ENCODE measurements at regions not wholly inside any gene's neighbourhood (a gene's known extent, or its start where the extent isn't known, plus 50 kb on each side); places are given as distances from the start of the nearest gene placed in this dataset.

GRCh38 chr12:87185367-87185766 lies 843.8 kb downstream of the C12orf50 start:
- no peak for TF ChIP-seq CTCF (IDR thresholded peaks at IDR 0.05)
- no peaks in the 10 kb centered on the region for H3K4me1 ChIP-seq (ENCODE audit: control insufficient read depth, insufficient read depth, low read length)
- H3K27ac Mint-ChIP-seq = no peak overlapping the region
- H3K9me3 Mint-ChIP-seq = peaks cover 7 to 18% of the 10 kb centered on the region in 2 donors
- no peak overlapping the region for H3K27ac ChIP-seq (ENCODE audit: low read length)
- H3K9me3 ChIP-seq (ENCODE audit: control insufficient read depth, insufficient read depth, low read length) = peaks cover 3% of the 10 kb centered on the region
- no peak for DNase-seq
- H3K36me3 Mint-ChIP-seq = no peaks in the 10 kb centered on the region
- intact Hi-C loops (cut with micrococcal nuclease) = no loop called here
- no peaks in the 10 kb centered on the region for H3K4me1 Mint-ChIP-seq
- no peak overlapping the region for H3K4me3 ChIP-seq (ENCODE audit: low read length)
- H3K27me3 ChIP-seq (ENCODE audit: control insufficient read depth, insufficient read depth, low read length) = no peaks in the 10 kb centered on the region
- no peaks in the 10 kb centered on the region for H3K36me3 ChIP-seq (ENCODE audit: control insufficient read depth, insufficient read depth, low read length)
- 92% methylated on average over 3 of the region's 5 CpGs for WGBS (ENCODE audit: insufficient coverage)
- H3K4me3 Mint-ChIP-seq = no peak overlapping the region
- ATAC-seq = no peak
- no peaks in the 10 kb centered on the region for H3K27me3 Mint-ChIP-seq (ENCODE audit: low read depth in 2 of 2)

GRCh38 chr12:87182696-87183233 lies 846.4 kb downstream of the C12orf50 start:
- Histone ChIP-seq H3K9me3 (ENCODE audit: control insufficient read depth, insufficient read depth, low read length) (peaks cover 3% of the 10 kb centered on the region), H3K27me3 (ENCODE audit: control insufficient read depth, insufficient read depth, low read length) (no peaks in the 10 kb centered on the region), H3K36me3 (ENCODE audit: control insufficient read depth, insufficient read depth, low read length) (no peaks in the 10 kb centered on the region), H3K27ac (ENCODE audit: low read length) (no peak overlapping the region), H3K4me3 (ENCODE audit: low read length) (no peak overlapping the region), H3K4me1 (ENCODE audit: control insufficient read depth, insufficient read depth, low read length) (no peaks in the 10 kb centered on the region)
- intact Hi-C loops (cut with micrococcal nuclease) = no loop called here
- H3K27ac Mint-ChIP-seq = no peak overlapping the region
- no peak for ATAC-seq
- TF ChIP-seq CTCF (IDR thresholded peaks at IDR 0.05) = no peak
- H3K36me3 Mint-ChIP-seq = no peaks in the 10 kb centered on the region
- no peak for DNase-seq
- H3K4me3 Mint-ChIP-seq = no peak overlapping the region
- WGBS (ENCODE audit: insufficient coverage) = 82% methylated on average over 5 of the region's 5 CpGs
- no peaks in the 10 kb centered on the region for H3K4me1 Mint-ChIP-seq
- H3K27me3 Mint-ChIP-seq (ENCODE audit: low read depth in 2 of 2) = no peaks in the 10 kb centered on the region
- peaks cover 7 to 18% of the 10 kb centered on the region in 2 donors for H3K9me3 Mint-ChIP-seq

- H3K27ac Mint-ChIP-seq = no peak overlapping the region
- no peak overlapping the region for H3K4me3 Mint-ChIP-seq
- peaks cover 11% of the 10 kb centered on the region for H3K9me3 ChIP-seq (ENCODE audit: control insufficient read depth, insufficient read depth, low read length)
- no peak overlapping the region for H3K4me3 ChIP-seq (ENCODE audit: low read length)
- intact Hi-C loops (cut with micrococcal nuclease) = no loop called here
- no peaks in the 10 kb centered on the region for H3K4me1 Mint-ChIP-seq
- H3K27me3 Mint-ChIP-seq (ENCODE audit: low read depth in 2 of 2) = no peaks in the 10 kb centered on the region
- no peak overlapping the region for H3K27ac ChIP-seq (ENCODE audit: low read length)
- no peaks in the 10 kb centered on the region for H3K4me1 ChIP-seq (ENCODE audit: control insufficient read depth, insufficient read depth, low read length)
- H3K36me3 ChIP-seq (ENCODE audit: control insufficient read depth, insufficient read depth, low read length) = no peaks in the 10 kb centered on the region
- TF ChIP-seq CTCF (IDR thresholded peaks at IDR 0.05) = no peak
- peaks cover 14 to 39% of the 10 kb centered on the region in 2 donors for H3K9me3 Mint-ChIP-seq
- no peaks in the 10 kb centered on the region for H3K27me3 ChIP-seq (ENCODE audit: control insufficient read depth, insufficient read depth, low read length)
- ATAC-seq (no peak), DNase-seq (no peak)
- 95% methylated on average over 13 of the region's 16 CpGs for WGBS (ENCODE audit: insufficient coverage)
- H3K36me3 Mint-ChIP-seq = peaks cover 7% of the 10 kb centered on the region
These were observed 857.8 kb downstream of the C12orf50 start for GRCh38 chr12:87171356-87171755.

- Histone ChIP-seq H3K9me3 (ENCODE audit: control insufficient read depth, insufficient read depth, low read length) (peaks cover 21% of the 10 kb centered on the region), H3K4me1 (ENCODE audit: control insufficient read depth, insufficient read depth, low read length) (no peaks in the 10 kb centered on the region), H3K27ac (ENCODE audit: low read length) (no peak overlapping the region), H3K4me3 (ENCODE audit: low read length) (no peak overlapping the region), H3K36me3 (ENCODE audit: control insufficient read depth, insufficient read depth, low read length) (no peaks in the 10 kb centered on the region), H3K27me3 (ENCODE audit: control insufficient read depth, insufficient read depth, low read length) (no peaks in the 10 kb centered on the region)
- Mint-ChIP-seq H3K36me3 (peaks cover 7% of the 10 kb centered on the region), H3K27me3 (ENCODE audit: low read depth in 2 of 2) (no peaks in the 10 kb centered on the region), H3K4me1 (no peaks in the 10 kb centered on the region), H3K4me3 (no peak overlapping the region), H3K9me3 (peaks cover 17 to 37% of the 10 kb centered on the region in 2 donors), H3K27ac (no peak overlapping the region)
- intact Hi-C loops (cut with micrococcal nuclease) = no loop called here
- TF ChIP-seq CTCF (IDR thresholded peaks at IDR 0.05) = no peak
- DNase-seq = no peak
- no peak for ATAC-seq
These were observed 860.2 kb downstream of the C12orf50 start for GRCh38 chr12:87169010-87169409.
